ENCODE measurements at regions not wholly inside any gene's neighbourhood (a gene's known extent, or its start where the extent isn't known, plus 50 kb on each side); places are given as distances from the start of the nearest gene placed in this dataset.

- TF ChIP-seq ZNF280B (CRISPR knock-in tag; IDR thresholded peaks at IDR 0.05) (no peak), MITF (IDR thresholded peaks at IDR 0.05) (no peak), KAT2B (IDR thresholded peaks at IDR 0.05; ENCODE audit: low read depth, low read length) (no peak)
Observed at GRCh38 chr20:24784607-24785006, 164.5 kb upstream of the CST7 start (continued).

GRCh38 chr20:24785141-24786110 is 163.6 kb upstream of the CST7 start:
- no peak for TF ChIP-seq THAP12 (CRISPR knock-in tag; IDR thresholded peaks at IDR 0.05)
- WGBS (ENCODE audit: insufficient coverage, low coverage, missing lambda C conversion rate) = 0% methylated on average over 7 of the region's 11 CpGs
- Histone ChIP-seq H3K79me2 (ENCODE audit: control insufficient read depth, insufficient read depth, low read length) (no peaks in the 10 kb centered on the region), H3K4me3 (no peak overlapping the region), H3K36me3 (ENCODE audit: control insufficient read depth, insufficient read depth, low read length) (no peaks in the 10 kb centered on the region), H3K9me1 (ENCODE audit: control insufficient read depth, insufficient read depth, low read length) (no peaks in the 10 kb centered on the region), H4K20me1 (replicated peaks; ENCODE audit: control insufficient read depth, insufficient read depth, low read length) (no peaks in the 10 kb centered on the region), H3K4me1 (replicated peaks in 1 of 2; ENCODE audit: control insufficient read depth in 2 of 2, insufficient read depth in 2 of 2, low read length in 2 of 2) (no peaks in the 10 kb centered on the region), H3K27ac (ENCODE audit: extremely low read depth, low read depth, low read length) (no peak overlapping the region), H2AFZ (ENCODE audit: low read depth, low read length) (no peak overlapping the region), H3K4me2 (ENCODE audit: insufficient read depth, low read length) (no peak overlapping the region), H3K9me3 (replicated peaks; ENCODE audit: control insufficient read depth, insufficient read depth, low read depth, low read length) (no peaks in the 10 kb centered on the region), H3K9ac (ENCODE audit: insufficient read depth in 1 of 2, low read depth in 2 of 2, low read length in 2 of 2) (no peak overlapping the region), H3K27me3 (ENCODE audit: control insufficient read depth in 2 of 2, insufficient read depth in 2 of 2, low read length in 2 of 2) (no peaks in the 10 kb centered on the region)
- in situ Hi-C loops (cut with MboI) (no loop called here), intact Hi-C loops (cut with micrococcal nuclease) (loop anchor here (10.0 kb wide), 1 partner anchor 129 kb away; no protein-coding TSS in a partner anchor)
- POLR2A ChIA-PET = no interaction called here
- ATAC-seq (no peak), FAIRE-seq (no peak), DNase-seq (ENCODE audit: extremely low read depth in 1 of 4, low spot score in 3 of 4) (no peak)
- BruUV-seq (replicated peaks) = no TSS peak
- CTCF ChIA-PET (ENCODE audit: low intra/inter-chr PET ratio) = no interaction called here
